HepG2 (cell line): ENCODE measurements at regions not wholly inside any gene's neighbourhood (a gene's known extent, or its start where the extent isn't known, plus 50 kb on each side); places are given as distances from the start of the nearest gene placed in this dataset.
A peak's percentile ranks its signal among the peaks of the same experiment; 100 is the strongest.

Experiments
- ASH2L ChIP-seq: fragments of 300-600, 200-600 bp; sonication (generic); IDR thresholded peaks from 2 replicates; pipeline ENCODE4 v1.7.0; 2017; ENCODE audit warnings: low read depth, mild to moderate bottlenecking, moderate library complexity, mixed read lengths, low read length; ENCODE audit not compliant: insufficient read length
- ATF5 ChIP-seq: sonication (generic); formaldehyde crosslinking; IDR thresholded peaks from 2 replicates; pipeline ENCODE4 v1.4.0; 2020; ENCODE audit warnings: mild to moderate bottlenecking, low read depth, missing genetic modification reagents
- BCL6 ChIP-seq: IDR thresholded peaks from 2 replicates; pipeline ENCODE4 v1.6.1; 2016; ENCODE audit warnings: missing genetic modification reagents, missing compliant biosample characterization
- BHLHE40 ChIP-seq: IDR thresholded peaks from 2 replicates; pipeline ENCODE4 v1.6.1; 2011; ENCODE audit warnings: low read length, improper control_type of control experiment
- DNMT3B ChIP-seq: conservative IDR thresholded peaks from 2 replicates; pipeline ENCODE4 v1.6.1; 2016; ENCODE audit warnings: missing biosample characterization, control low read depth
- FOXA1 ChIP-seq, 2 experiments: fragments of 450-650 bp in 1 of 2; sonication (generic) in 1 of 2; formaldehyde crosslinking in 1 of 2; IDR thresholded peaks; 2 replicates each; pipeline versions ENCODE4 v1.4.0 to v1.6.1; 2016 to 2020; ENCODE audit warnings: missing genetic modification reagents in 1 of 2
- KDM1A ChIP-seq: IDR thresholded peaks from 2 replicates; pipeline ENCODE4 v1.6.1; 2016; ENCODE audit warnings: missing compliant biosample characterization
- LBX2 ChIP-seq: sonication (generic); formaldehyde crosslinking; IDR thresholded peaks from 2 replicates; pipeline ENCODE4 v1.5.0; 2020; ENCODE audit warnings: missing genetic modification reagents, mild to moderate bottlenecking, borderline replicate concordance
- MAFF ChIP-seq: IDR thresholded peaks from 2 replicates; pipeline ENCODE4 v1.6.1; 2011; ENCODE audit warnings: low read depth, low read length, improper control_type of control experiment
- NR2C2 ChIP-seq: sonication (generic); formaldehyde crosslinking; IDR thresholded peaks from 2 replicates; pipeline ENCODE4 v1.4.0; 2020; ENCODE audit warnings: missing genetic modification reagents, mild to moderate bottlenecking, moderate library complexity, borderline replicate concordance
- PITX1 ChIP-seq: sonication (generic); formaldehyde crosslinking; IDR thresholded peaks from 2 replicates; pipeline ENCODE4 v1.5.1; 2020; ENCODE audit warnings: mild to moderate bottlenecking, missing genetic modification reagents
- RELA ChIP-seq: sonication (generic); formaldehyde crosslinking; IDR thresholded peaks from 2 replicates; pipeline ENCODE4 v1.4.0; 2020; ENCODE audit warnings: missing genetic modification reagents
- RERE ChIP-seq: IDR thresholded peaks from 2 replicates; pipeline ENCODE4 v1.6.1; 2016; ENCODE audit warnings: low read depth, missing genetic modification reagents, missing compliant biosample characterization
- SOX13 ChIP-seq, 3 experiments: fragments of 450-650 bp in 1 of 3; sonication (generic) in 1 of 3; formaldehyde crosslinking in 1 of 3; IDR thresholded peaks in 2 of 3; conservative IDR thresholded peaks in 1 of 3; 2 replicates each; pipeline versions ENCODE4 v1.5.0 to v1.6.1; 2016 to 2020; ENCODE audit warnings: antibody characterized with exemption in 1 of 3, mild to moderate bottlenecking in 1 of 3, missing compliant biosample characterization in 1 of 3, missing genetic modification reagents in 1 of 3, moderate library complexity in 1 of 3
- SOX6 ChIP-seq, 2 experiments: fragments of 450-650 bp in 1 of 2; sonication (generic) in 1 of 2; formaldehyde crosslinking in 1 of 2; IDR thresholded peaks; 2 replicates each; pipeline versions ENCODE4 v1.4.0 to v1.6.1; 2017 to 2020; ENCODE audit warnings: antibody characterized with exemption in 1 of 2, mild to moderate bottlenecking in 1 of 2, missing genetic modification reagents in 1 of 2
- SPEN ChIP-seq: sonication (generic); formaldehyde crosslinking; IDR thresholded peaks from 2 replicates; pipeline ENCODE4 v1.5.1; 2020; ENCODE audit warnings: low read depth, mild to moderate bottlenecking, missing genetic modification reagents
- ZNF564 ChIP-seq: sonication (generic); formaldehyde crosslinking; IDR thresholded peaks from 2 replicates; pipeline ENCODE4 v1.8.1; 2023; ENCODE audit warnings: mild to moderate bottlenecking, missing genetic modification reagents
- ZNF839 ChIP-seq: sonication (generic); formaldehyde crosslinking; IDR thresholded peaks from 2 replicates; pipeline ENCODE4 v1.4.0; 2020; ENCODE audit warnings: missing genetic modification reagents, mild to moderate bottlenecking, borderline replicate concordance
- ZNF878 ChIP-seq: sonication (generic); formaldehyde crosslinking; IDR thresholded peaks from 2 replicates; pipeline ENCODE4 v1.8.1; 2023; ENCODE audit warnings: mild to moderate bottlenecking, missing genetic modification reagents, moderate library complexity
- TF ChIP-seq, protein P1 (sequence below): sonication (generic); formaldehyde crosslinking; IDR thresholded peaks from 2 replicates; pipeline ENCODE4 v1.4.0; 2020; ENCODE audit warnings: missing genetic modification reagents; ENCODE audit errors: not compliant biosample characterization

DNA sequence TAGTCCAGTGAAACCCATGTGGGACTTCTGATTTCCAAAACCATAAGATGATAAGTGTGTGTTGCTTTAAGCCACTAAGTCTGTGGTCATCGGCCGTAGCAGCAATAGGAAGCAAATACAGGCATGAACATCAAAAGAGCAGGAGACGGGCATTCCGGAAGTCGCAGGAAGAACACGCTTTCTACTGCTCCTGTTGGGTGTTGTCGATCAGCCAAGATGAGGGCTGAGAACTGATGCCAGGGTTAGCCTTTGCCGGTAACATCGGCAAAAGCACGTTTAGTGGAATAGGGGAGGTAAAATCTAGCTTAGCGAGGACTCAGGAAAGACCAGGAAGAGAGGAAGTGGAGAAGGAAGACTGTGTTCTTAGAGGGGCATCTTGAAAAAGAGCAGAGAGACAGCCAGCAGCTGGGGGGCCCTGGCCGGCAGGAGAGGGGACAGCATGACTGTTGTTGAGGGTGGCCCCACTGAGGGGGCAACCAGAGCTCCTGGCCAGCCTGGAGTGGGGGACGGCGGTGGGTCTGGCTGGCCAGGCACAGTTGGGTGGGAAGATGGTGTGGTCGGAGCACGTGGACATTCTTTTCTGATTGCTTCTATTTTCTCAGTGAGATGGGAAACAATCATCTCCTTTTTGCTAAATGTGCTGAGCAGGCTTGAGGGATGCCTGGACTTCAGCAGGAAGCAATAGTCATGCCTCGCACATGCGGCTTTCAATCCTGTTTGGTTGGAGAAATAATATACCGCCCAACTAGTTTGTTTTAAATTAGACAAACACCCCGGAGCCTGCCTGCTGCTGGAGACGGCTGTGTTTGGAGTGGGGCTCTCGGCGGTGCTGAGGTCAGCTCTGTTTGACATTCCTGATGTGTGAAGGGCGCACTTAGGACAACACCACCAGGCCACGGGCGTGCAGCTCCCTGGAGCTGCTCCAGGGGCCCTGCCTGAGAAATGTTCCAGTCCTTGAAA is 109.9 kb downstream of the METRNL start (continued):
- peak; percentile 21; the same call in 1 of the 2 replicates for TF ChIP-seq BHLHE40
- TF ChIP-seq BCL6 (CRISPR knock-in tag) = peak; percentile 72
- no peak for TF ChIP-seq FOXA1 (IDR thresholded peaks at IDR 0.05)
- peak; percentile 55 for TF ChIP-seq FOXA1 (CRISPR knock-in tag; IDR thresholded peaks at IDR 0.05)
- TF ChIP-seq ATF5 (CRISPR knock-in tag) = 0 out of 2 replicates have a peak, but pooled peaks have one; percentile 55
- no peak for TF ChIP-seq ZNF839 (CRISPR knock-in tag)
- no peak for TF ChIP-seq RELA
- TF ChIP-seq ZNF564 (CRISPR knock-in tag) = peak; percentile 44; the same call in 1 of the 2 replicates
- 0 out of 2 replicates have a peak, but pooled peaks have one; percentile 28 for TF ChIP-seq NR2C2 (CRISPR knock-in tag)
- TF ChIP-seq DNMT3B (CRISPR knock-in tag) = no peak
- TF ChIP-seq SOX6 (IDR thresholded peaks at IDR 0.05) = no peak
- peak; percentile 65 for TF ChIP-seq SOX6 (CRISPR knock-in tag; IDR thresholded peaks at IDR 0.05)
- TF ChIP-seq SPEN = 0 out of 2 replicates have a peak, but pooled peaks have one; percentile 28
- no peak for TF ChIP-seq SOX13 (IDR thresholded peaks at IDR 0.05)
- TF ChIP-seq SOX13 (CRISPR knock-in tag; conservative IDR thresholded peaks at IDR 0.05 in 1 of 2, IDR thresholded peaks at IDR 0.05 in 1 of 2) = peak in 1 of 2 experiments; percentile 29; a peak in 1 of 4 replicates
- peak; percentile 76; the same call in 1 of the 2 replicates for TF ChIP-seq RERE (CRISPR knock-in tag)
- TF ChIP-seq MAFF = peak; percentile 16; the same call in 1 of the 2 replicates
- no peak for TF ChIP-seq KDM1A (CRISPR knock-in tag)
- TF ChIP-seq, protein P1, sequence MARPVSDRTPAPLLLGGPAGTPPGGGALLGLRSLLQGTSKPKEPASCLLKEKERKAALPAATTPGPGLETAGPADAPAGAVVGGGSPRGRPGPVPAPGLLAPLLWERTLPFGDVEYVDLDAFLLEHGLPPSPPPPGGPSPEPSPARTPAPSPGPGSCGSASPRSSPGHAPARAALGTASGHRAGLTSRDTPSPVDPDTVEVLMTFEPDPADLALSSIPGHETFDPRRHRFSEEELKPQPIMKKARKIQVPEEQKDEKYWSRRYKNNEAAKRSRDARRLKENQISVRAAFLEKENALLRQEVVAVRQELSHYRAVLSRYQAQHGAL (CRISPR knock-in tag) = no peak
- TF ChIP-seq LBX2 (CRISPR knock-in tag) = no peak
- peak; percentile 43; the same call in 1 of the 2 replicates for TF ChIP-seq ZNF878
- peak; percentile 74; the same call in 1 of the 2 replicates for TF ChIP-seq PITX1 (CRISPR knock-in tag)
- TF ChIP-seq ASH2L = no peak
